Panc1 (cell line): ENCODE measurements at regions not wholly inside any gene's neighbourhood (a gene's known extent, or its start where the extent isn't known, plus 50 kb on each side); places are given as distances from the start of the nearest gene placed in this dataset.

Experiments used
- ATAC-seq: fragments of 200-7000 bp; cut with Tn5 transposase; 2 replicates; pipeline ENCODE4 v1.9.1; 2020; ENCODE audit warnings: mild to moderate bottlenecking, moderate library complexity
- BruUV-seq: library from RNA; stranded (reverse); fragments of 400-500 nt; replicated peaks from 2 replicates; lab custom pipeline; 2021; lab: Mats Ljungman, UMichigan
- CTCF ChIA-PET: fragments of 300-600 bp; sonication (Branson Sonifier 250); formaldehyde crosslinking; loops from one replicate; lab custom pipeline; 2022; ENCODE audit warnings: antibody characterized with exemption; lab: Charles Lee
- POLR2A ChIA-PET: fragments of 300-600 bp; sonication (Branson Sonifier 250); formaldehyde crosslinking; loops from one replicate; lab custom pipeline; 2022; ENCODE audit warnings: antibody characterized with exemption; lab: Charles Lee
- DNase-seq: peaks from one replicate; pipeline ENCODE4 v3.0.0-alpha.2; 2010; ENCODE audit warnings: low read depth, low spot score
- H3K27ac ChIP-seq: 2 replicates; pipeline ENCODE4 v1.5.1; 2011; ENCODE audit warnings: mild to moderate bottlenecking, low read length, inconsistent platforms
- H3K27me3 ChIP-seq: fragments of 200-500 bp; sonication (Bioruptor generic); 2 replicates; pipeline ENCODE4 v1.6.0; 2014; ENCODE audit warnings: low read length, inconsistent platforms; ENCODE audit not compliant: control insufficient read depth, insufficient read depth
- H3K36me3 ChIP-seq: fragments of 200-500 bp; sonication (Bioruptor generic); 2 replicates; pipeline ENCODE4 v1.5.1; 2014; ENCODE audit warnings: inconsistent platforms, mild to moderate bottlenecking, low read length, moderate library complexity; ENCODE audit not compliant: control insufficient read depth, insufficient read depth
- H3K4me1 ChIP-seq: 2 replicates; pipeline ENCODE4 v1.5.1; 2011; ENCODE audit warnings: inconsistent platforms, mild to moderate bottlenecking, low read length, moderate library complexity; ENCODE audit not compliant: control insufficient read depth, insufficient read depth
- H3K4me3 ChIP-seq, 2 experiments: 2 replicates each; pipeline ENCODE4 v1.5.1; 2011 to 2012; ENCODE audit warnings: low read depth in 2 of 2, low read length in 2 of 2, mild to moderate bottlenecking in 2 of 2, inconsistent platforms in 1 of 2, moderate library complexity in 1 of 2
- H3K9me3 ChIP-seq: fragments of 200-500 bp; sonication (Bioruptor generic); 2 replicates; pipeline ENCODE4 v1.5.1; 2014; ENCODE audit warnings: low read depth, mild to moderate bottlenecking, inconsistent platforms, low read length, moderate library complexity; ENCODE audit not compliant: control insufficient read depth, insufficient read depth
- POLR2AphosphoS5 ChIP-seq: IDR thresholded peaks from 2 replicates; pipeline ENCODE4 v1.6.1; 2012; ENCODE audit warnings: mild to moderate bottlenecking, low read depth, low read length, moderate library complexity
- SIN3A ChIP-seq: IDR thresholded peaks from 2 replicates; pipeline ENCODE4 v1.6.1; 2012; ENCODE audit warnings: low read depth, mild to moderate bottlenecking, low read length, moderate library complexity, borderline replicate concordance; ENCODE audit not compliant: insufficient read depth
- TCF7L2 ChIP-seq: IDR thresholded peaks from 2 replicates; pipeline ENCODE4 v1.6.1; 2011; ENCODE audit warnings: mild to moderate bottlenecking, low read depth, low read length, inconsistent platforms
- in situ Hi-C: cut with HindIII; loops from 2 replicates; pipeline ENCODE4 v1.10.0; 2016; ENCODE audit warnings: low sequenced_read_pairs, low pct_unique_long_range_greater_than_20kb
- intact Hi-C: fragments of 100-400 bp; cut with micrococcal nuclease; formaldehyde crosslinking; loops from one replicate; pipeline ENCODE4 v1.10.0; 2022; ENCODE audit not compliant: unreplicated experiment
- TF ChIP-seq, protein P1 (sequence below): fragments of 450-650 bp; IDR thresholded peaks from 2 replicates; pipeline ENCODE4 v1.5.1; 2017; ENCODE audit warnings: mild to moderate bottlenecking
- TF ChIP-seq, protein P2 (sequence below), 2 experiments: IDR thresholded peaks; 2 replicates each; pipeline ENCODE4 v1.6.1; 2011 to 2012; ENCODE audit warnings: low read depth in 2 of 2, control low read depth in 1 of 2, low read length in 1 of 2, mild to moderate bottlenecking in 1 of 2, moderate library complexity in 1 of 2; ENCODE audit not compliant: insufficient read depth in 1 of 2

DNA sequence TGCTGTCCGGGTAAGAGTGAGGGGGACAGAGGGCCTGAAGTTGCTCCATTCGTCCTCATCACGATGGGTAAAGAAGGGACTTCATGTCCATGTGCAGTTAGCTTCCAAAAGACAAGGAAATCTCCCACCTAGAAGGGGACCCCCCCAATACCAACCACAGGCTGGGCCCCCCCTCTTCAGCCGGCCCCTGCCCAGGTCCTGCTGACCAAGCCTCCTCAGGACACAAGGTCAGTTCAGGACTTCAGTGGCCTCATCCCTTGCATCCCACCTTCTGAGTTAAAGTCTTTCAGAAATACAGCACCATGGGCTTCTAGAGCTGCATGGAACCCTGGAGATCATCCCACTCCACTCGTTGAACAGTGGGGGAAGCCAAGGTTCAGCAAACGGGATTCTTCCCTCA is 115.4 kb upstream of the ERG start:
- Histone ChIP-seq H3K4me3 (no peak overlapping the region), H3K36me3 (no peaks in the 10 kb centered on the region), H3K4me1 (no peaks in the 10 kb centered on the region), H3K27me3 (no peaks in the 10 kb centered on the region; the same call in 1 of the 2 replicates), H3K9me3 (no peaks in the 10 kb centered on the region), H3K27ac (no peak overlapping the region)
- ATAC-seq (no peak), DNase-seq (no peak)
- intact Hi-C loops (no loop called here), in situ Hi-C loops (no loop called here)
- POLR2A ChIA-PET, result no interaction called here
- TF ChIP-seq TCF7L2, result no peak
- BruUV-seq, result no TSS peak
- CTCF ChIA-PET, result no interaction called here

DNA sequence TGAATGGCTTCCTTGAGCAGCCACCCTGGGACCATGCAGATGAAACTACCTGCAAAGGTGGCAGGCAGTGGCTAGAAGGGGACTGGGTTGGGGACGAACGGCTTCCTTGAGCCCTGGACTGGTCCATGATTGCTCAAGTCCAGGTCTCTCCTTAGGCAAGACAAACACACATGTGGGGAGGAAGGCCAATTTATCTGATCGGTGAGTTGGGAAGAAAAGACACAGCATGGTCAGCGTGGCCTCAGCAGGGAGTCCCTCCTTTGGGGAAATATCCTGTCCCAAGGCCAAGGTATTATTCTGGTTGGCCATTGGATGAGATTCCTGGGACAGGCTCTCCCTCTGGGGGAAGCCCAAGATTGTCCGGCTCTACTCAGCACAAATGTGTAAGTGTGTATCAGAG is 116.3 kb upstream of the ERG start:
- no peaks in the 10 kb centered on the region for H3K36me3 ChIP-seq
- no peaks in the 10 kb centered on the region for H3K27me3 ChIP-seq

DNA sequence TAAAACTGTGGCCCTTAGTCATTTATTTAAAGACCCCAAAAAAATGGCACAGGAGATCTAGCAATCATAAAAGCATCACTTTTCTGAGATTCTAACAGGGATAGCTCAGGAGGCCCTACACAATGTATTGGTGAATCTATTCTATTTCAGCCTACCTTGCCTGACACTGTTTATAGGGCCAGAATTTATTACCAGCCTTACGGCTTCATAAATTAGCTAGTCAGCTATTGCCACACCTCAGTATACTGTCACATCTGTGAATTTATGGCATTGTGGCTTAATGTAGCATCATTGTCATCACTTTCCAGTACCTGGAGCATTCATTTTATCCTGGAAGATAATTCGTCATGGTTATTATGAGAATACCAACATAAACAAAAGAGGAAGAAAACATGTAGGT is 121.2 kb upstream of the ERG start:
- Histone ChIP-seq H3K4me3 (no peak overlapping the region), H3K4me1 (no peaks in the 10 kb centered on the region), H3K9me3 (no peaks in the 10 kb centered on the region), H3K36me3 (no peaks in the 10 kb centered on the region), H3K27ac (no peak overlapping the region), H3K27me3 (no peaks in the 10 kb centered on the region)
- in situ Hi-C loops, result no loop called here
- TF ChIP-seq TCF7L2 (no peak), POLR2AphosphoS5 (no peak), SIN3A (no peak)
- TF ChIP-seq, protein P1, sequence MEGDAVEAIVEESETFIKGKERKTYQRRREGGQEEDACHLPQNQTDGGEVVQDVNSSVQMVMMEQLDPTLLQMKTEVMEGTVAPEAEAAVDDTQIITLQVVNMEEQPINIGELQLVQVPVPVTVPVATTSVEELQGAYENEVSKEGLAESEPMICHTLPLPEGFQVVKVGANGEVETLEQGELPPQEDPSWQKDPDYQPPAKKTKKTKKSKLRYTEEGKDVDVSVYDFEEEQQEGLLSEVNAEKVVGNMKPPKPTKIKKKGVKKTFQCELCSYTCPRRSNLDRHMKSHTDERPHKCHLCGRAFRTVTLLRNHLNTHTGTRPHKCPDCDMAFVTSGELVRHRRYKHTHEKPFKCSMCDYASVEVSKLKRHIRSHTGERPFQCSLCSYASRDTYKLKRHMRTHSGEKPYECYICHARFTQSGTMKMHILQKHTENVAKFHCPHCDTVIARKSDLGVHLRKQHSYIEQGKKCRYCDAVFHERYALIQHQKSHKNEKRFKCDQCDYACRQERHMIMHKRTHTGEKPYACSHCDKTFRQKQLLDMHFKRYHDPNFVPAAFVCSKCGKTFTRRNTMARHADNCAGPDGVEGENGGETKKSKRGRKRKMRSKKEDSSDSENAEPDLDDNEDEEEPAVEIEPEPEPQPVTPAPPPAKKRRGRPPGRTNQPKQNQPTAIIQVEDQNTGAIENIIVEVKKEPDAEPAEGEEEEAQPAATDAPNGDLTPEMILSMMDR, result no peak
- TF ChIP-seq, protein P2, sequence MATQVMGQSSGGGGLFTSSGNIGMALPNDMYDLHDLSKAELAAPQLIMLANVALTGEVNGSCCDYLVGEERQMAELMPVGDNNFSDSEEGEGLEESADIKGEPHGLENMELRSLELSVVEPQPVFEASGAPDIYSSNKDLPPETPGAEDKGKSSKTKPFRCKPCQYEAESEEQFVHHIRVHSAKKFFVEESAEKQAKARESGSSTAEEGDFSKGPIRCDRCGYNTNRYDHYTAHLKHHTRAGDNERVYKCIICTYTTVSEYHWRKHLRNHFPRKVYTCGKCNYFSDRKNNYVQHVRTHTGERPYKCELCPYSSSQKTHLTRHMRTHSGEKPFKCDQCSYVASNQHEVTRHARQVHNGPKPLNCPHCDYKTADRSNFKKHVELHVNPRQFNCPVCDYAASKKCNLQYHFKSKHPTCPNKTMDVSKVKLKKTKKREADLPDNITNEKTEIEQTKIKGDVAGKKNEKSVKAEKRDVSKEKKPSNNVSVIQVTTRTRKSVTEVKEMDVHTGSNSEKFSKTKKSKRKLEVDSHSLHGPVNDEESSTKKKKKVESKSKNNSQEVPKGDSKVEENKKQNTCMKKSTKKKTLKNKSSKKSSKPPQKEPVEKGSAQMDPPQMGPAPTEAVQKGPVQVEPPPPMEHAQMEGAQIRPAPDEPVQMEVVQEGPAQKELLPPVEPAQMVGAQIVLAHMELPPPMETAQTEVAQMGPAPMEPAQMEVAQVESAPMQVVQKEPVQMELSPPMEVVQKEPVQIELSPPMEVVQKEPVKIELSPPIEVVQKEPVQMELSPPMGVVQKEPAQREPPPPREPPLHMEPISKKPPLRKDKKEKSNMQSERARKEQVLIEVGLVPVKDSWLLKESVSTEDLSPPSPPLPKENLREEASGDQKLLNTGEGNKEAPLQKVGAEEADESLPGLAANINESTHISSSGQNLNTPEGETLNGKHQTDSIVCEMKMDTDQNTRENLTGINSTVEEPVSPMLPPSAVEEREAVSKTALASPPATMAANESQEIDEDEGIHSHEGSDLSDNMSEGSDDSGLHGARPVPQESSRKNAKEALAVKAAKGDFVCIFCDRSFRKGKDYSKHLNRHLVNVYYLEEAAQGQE (IDR thresholded peaks at IDR 0.05; ENCODE audit: insufficient read depth in 1 of 2, low read depth in 2 of 2, low read length in 1 of 2), result no peak
- ATAC-seq (no peak), DNase-seq (no peak)
- ChIA-PET CTCF (no interaction called here), POLR2A (no interaction called here)
- intact Hi-C loops, result no loop called here
- BruUV-seq, result no TSS peak

More for the DNA sequence above, 116.3 kb upstream of the ERG start:
- ChIA-PET POLR2A (no interaction called here), CTCF (no interaction called here)
- Histone ChIP-seq H3K9me3 (no peaks in the 10 kb centered on the region), H3K27ac (no peak overlapping the region), H3K4me3 (no peak overlapping the region), H3K4me1 (no peaks in the 10 kb centered on the region)
- TF ChIP-seq, protein P2 (IDR thresholded peaks at IDR 0.05; ENCODE audit: insufficient read depth in 1 of 2, low read depth in 2 of 2, low read length in 1 of 2), result no peak
- TF ChIP-seq SIN3A, result no peak
- no peak for TF ChIP-seq TCF7L2
- TF ChIP-seq, protein P1, result no peak
- TF ChIP-seq POLR2AphosphoS5, result no peak
- in situ Hi-C loops, result no loop called here
- ATAC-seq (no peak), DNase-seq (no peak)
- intact Hi-C loops, result no loop called here
- no TSS peak for BruUV-seq
